Cardiac fibroblast (primary cell): ENCODE measurements at regions not wholly inside any gene's neighbourhood (a gene's known extent, or its start where the extent isn't known, plus 50 kb on each side); places are given as distances from the start of the nearest gene placed in this dataset.
A peak's percentile ranks its signal among the peaks of the same experiment; 100 is the strongest.

Experiments
- DNase-seq, 2 donors: peaks; one replicate each; pipeline versions ENCODE4 v3.0.0 to v3.0.0-alpha.2; 2010; ENCODE audit warnings: low read depth in 2 of 2
- H3K4me3 ChIP-seq, 2 donors: replicated peaks in 1 of 2; 1 replicate in 1 of 2; 2 replicates in 1 of 2; pipeline ENCODE4 v1.5.1; 2011; ENCODE audit warnings: low read depth in 2 of 2, low read length in 2 of 2, mild to moderate bottlenecking in 2 of 2, moderate library complexity in 1 of 2
- TF ChIP-seq, protein P1 (sequence below): IDR thresholded peaks from one replicate; pipeline ENCODE4 v1.5.1; 2011; ENCODE audit warnings: low read depth, mild to moderate bottlenecking, low read length, inconsistent platforms

GRCh38 chr13:111474136-111475002 lies 153.9 kb downstream of the TEX29 start:
- peak; percentile 58 to 63 for DNase-seq
- TF ChIP-seq, protein P1, sequence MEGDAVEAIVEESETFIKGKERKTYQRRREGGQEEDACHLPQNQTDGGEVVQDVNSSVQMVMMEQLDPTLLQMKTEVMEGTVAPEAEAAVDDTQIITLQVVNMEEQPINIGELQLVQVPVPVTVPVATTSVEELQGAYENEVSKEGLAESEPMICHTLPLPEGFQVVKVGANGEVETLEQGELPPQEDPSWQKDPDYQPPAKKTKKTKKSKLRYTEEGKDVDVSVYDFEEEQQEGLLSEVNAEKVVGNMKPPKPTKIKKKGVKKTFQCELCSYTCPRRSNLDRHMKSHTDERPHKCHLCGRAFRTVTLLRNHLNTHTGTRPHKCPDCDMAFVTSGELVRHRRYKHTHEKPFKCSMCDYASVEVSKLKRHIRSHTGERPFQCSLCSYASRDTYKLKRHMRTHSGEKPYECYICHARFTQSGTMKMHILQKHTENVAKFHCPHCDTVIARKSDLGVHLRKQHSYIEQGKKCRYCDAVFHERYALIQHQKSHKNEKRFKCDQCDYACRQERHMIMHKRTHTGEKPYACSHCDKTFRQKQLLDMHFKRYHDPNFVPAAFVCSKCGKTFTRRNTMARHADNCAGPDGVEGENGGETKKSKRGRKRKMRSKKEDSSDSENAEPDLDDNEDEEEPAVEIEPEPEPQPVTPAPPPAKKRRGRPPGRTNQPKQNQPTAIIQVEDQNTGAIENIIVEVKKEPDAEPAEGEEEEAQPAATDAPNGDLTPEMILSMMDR = peak; percentile 40
- H3K4me3 ChIP-seq = no peak overlapping the region

DNA sequence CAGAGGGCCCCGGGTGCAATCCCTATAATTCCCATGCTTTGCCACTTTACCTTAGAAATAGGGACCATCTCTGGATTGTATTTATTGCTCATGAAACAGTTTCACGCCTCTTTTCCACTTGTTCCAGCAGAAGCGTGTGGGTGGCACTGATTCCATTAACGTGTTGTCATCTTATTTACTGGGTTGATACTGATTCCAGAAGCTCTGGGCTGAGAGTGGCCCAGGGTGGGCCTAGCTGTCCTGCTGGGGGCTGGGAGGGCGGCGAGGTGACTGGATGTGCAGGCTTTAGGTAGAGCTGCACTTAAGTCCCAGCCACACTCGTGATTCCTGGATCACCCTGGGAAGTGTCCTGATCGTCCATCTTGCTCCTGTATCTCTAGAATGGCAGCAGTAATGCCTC lies 155.0 kb downstream of the TEX29 start:
- TF ChIP-seq, protein P1 = no peak
- H3K4me3 ChIP-seq = no peak overlapping the region
- no peak for DNase-seq

DNA sequence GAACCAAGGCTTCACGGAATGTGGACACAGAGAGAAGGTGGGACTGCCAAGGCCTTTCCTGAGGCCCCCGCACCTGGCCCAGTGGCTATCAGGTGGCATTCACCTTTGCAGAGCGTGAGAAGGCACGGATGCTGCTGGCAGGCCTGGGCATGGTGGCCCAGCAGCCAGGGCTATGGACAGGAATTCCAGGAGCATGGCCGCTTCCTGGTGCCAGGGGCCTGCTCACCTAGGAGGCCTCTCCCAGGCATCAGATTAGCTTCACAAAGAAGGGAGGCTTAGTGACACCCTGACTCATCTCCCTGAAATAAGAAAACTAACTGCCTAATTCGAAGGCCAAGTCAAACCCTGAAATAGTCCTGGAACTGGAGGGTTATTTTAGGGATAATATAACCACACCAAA lies 155.8 kb downstream of the TEX29 start:
- H3K4me3 ChIP-seq = no peak overlapping the region
- DNase-seq = no peak
- TF ChIP-seq, protein P1 = no peak

DNA sequence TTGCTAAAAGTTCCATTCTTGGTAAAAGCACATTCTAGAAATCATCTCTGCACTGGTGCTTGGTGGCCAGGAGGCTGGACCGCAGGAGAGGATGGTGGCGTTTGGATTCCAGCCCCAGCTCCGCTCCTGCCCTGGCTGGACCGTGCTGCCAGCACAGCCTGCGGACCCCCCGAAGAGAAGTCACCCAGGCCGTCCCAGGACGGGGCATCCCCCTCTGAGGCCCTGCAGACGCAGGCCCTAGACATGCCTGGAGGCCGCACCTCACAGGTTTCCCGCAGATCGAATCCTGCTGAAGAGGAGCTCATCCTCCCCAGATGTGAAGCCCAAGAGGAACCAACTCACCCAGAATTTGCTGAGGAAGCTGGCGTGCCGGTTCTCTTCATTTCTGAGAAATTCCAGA lies 159.0 kb downstream of the TEX29 start:
- TF ChIP-seq, protein P1 = no peak
- no peak overlapping the region for H3K4me3 ChIP-seq
- no peak for DNase-seq

DNA sequence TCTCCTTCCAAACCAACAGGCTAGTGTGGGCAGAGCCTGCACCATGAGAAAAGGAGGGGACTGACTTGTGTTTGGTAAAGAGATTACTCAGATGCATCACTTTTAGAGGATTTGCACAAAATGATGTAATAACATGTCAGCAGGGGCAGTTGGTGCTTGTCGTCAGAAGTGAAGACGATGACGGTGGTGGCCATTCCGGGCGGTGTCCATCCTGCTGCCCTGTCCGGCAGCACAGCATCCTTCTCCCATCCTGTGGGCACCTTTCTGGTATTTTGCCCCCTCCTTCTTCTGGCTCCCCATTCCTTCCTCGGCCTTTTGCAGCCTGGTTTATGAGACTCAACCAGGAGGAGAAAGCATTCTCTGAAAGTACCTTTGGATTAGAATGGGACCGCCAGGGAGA lies 160.1 kb downstream of the TEX29 start:
- DNase-seq = no peak
- H3K4me3 ChIP-seq = no peak overlapping the region
- TF ChIP-seq, protein P1 = no peak

DNA sequence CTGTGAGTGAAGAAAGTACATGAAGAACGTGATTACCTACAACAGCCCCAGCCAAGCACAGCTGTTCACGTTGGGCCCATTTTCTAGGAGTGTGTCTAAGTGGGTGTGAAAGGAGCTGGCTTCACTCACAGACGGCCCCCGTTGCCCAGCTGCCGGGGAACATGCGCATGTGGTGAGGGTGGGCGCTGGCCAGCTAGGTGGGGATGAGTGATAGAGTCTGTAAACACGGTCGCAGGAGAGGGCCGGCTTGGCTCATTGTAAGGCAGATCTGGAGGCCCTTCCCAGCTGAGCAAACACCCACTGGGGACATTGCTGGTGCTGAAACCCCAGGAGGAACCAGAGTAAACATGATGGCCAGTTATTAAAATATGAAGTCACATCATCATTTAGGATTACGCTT lies 160.5 kb downstream of the TEX29 start:
- TF ChIP-seq, protein P1 = no peak
- no peak overlapping the region for H3K4me3 ChIP-seq
- DNase-seq = no peak

- TF ChIP-seq, protein P1 = no peak
- no peak overlapping the region for H3K4me3 ChIP-seq
- no peak for DNase-seq
Observed at GRCh38 chr13:111482126-111482525, 161.7 kb downstream of the TEX29 start.
